Fibroblast of skin of back (primary cell): ENCODE measurements at regions not wholly inside any gene's neighbourhood (a gene's known extent, or its start where the extent isn't known, plus 50 kb on each side); places are given as distances from the start of the nearest gene placed in this dataset.
"Not testable (repeated sequence)": the region's sequence is repeated elsewhere in the genome, so short reads cannot be mapped to it uniquely, and the experiment has no call there.

Source experiments
- DNase-seq: peaks from one replicate; pipeline ENCODE4 v3.0.0-alpha.2; 2013

- not testable (repeated sequence) for DNase-seq
Observed at GRCh38 chr12:105895197-105895832, 243.4 kb downstream of the NUAK1 start.

- no peak for DNase-seq
Observed at GRCh38 chr12:105897311-105897725, 241.4 kb downstream of the NUAK1 start.

- not testable (repeated sequence) for DNase-seq
Observed at GRCh38 chr12:105898271-105898670, 240.5 kb downstream of the NUAK1 start.

- no peak for DNase-seq
Observed at GRCh38 chr12:105899589-105899988, 239.2 kb downstream of the NUAK1 start.

GRCh38 chr12:105906561-105906960 lies 232.2 kb downstream of the NUAK1 start:
- peak; percentile 19 for DNase-seq

GRCh38 chr12:105907982-105908381 lies 230.8 kb downstream of the NUAK1 start:
- DNase-seq: no peak

GRCh38 chr12:105910030-105910429 lies 228.7 kb downstream of the NUAK1 start:
- DNase-seq: no peak

GRCh38 chr12:105911966-105912365 lies 226.8 kb downstream of the NUAK1 start:
- DNase-seq: no peak

- no peak for DNase-seq
Observed at GRCh38 chr12:105912882-105913678, 225.7 kb downstream of the NUAK1 start.

GRCh38 chr12:105915997-105916759 lies 222.6 kb downstream of the NUAK1 start:
- no peak for DNase-seq

- peak; percentile 73 for DNase-seq
Observed at GRCh38 chr12:105916760-105917039, 222.1 kb downstream of the NUAK1 start.

GRCh38 chr12:105920161-105920684 lies 218.5 kb downstream of the NUAK1 start:
- DNase-seq: no peak

GRCh38 chr12:105921055-105921454 lies 217.7 kb downstream of the NUAK1 start:
- no peak for DNase-seq

- peak; percentile 80 for DNase-seq
Observed at GRCh38 chr12:105921872-105922669, 216.7 kb downstream of the NUAK1 start.

- peak; percentile 97 for DNase-seq
Observed at GRCh38 chr12:105922670-105923102, 216.1 kb downstream of the NUAK1 start.

GRCh38 chr12:105924526-105925208 lies 214.1 kb downstream of the NUAK1 start:
- DNase-seq: no peak

GRCh38 chr12:105927564-105927963 lies 211.2 kb downstream of the NUAK1 start:
- no peak for DNase-seq

- DNase-seq: no peak
Observed at GRCh38 chr12:105928436-105928835, 210.3 kb downstream of the NUAK1 start.

GRCh38 chr12:105929192-105929591 lies 209.6 kb downstream of the NUAK1 start:
- no peak for DNase-seq

- no peak for DNase-seq
Observed at GRCh38 chr12:105930557-105931503, 207.9 kb downstream of the NUAK1 start.
